ENCODE measurements at regions not wholly inside any gene's neighbourhood (a gene's known extent, or its start where the extent isn't known, plus 50 kb on each side); places are given as distances from the start of the nearest gene placed in this dataset.

DNA sequence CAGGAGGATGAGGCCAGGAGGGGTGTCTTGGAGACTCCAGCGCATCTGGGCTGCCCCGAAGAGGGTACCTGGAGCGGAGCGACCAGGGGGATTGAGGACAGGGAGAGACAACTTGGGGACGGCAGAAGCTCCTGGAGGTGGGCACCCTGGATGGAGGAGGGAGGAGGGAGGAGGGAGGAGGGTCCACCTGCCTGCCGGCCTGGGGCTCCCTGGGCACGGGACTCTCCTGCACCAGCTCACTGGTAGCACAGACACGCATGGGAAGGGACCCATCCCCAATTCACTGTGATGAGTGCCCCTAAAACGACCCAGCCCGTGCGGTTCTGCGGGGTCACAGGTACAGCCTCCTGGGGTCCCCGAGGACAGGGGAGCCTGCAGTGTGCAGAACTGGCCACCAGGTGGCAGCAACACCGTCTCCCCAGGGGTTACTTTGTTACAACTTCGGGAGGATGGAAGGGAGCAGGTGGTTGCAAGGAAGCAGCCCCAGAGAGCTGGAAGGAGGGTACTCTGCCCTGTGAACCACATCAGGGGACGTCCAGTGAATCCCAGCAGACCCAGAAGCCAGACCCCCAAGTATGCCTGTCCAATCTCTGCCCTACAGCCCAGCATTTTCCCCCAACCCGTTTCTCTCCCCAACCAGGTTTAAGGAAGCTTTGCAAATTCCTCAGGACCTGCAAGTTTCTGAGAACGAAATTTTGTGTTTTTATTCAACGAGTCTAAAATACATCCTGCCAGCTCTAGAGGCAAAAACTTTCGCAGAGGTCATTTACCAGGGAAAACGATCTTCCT is 482.4 kb downstream of the NPHP4 start:
- peak; percentile 40 to 43 for DNase-seq

DNA sequence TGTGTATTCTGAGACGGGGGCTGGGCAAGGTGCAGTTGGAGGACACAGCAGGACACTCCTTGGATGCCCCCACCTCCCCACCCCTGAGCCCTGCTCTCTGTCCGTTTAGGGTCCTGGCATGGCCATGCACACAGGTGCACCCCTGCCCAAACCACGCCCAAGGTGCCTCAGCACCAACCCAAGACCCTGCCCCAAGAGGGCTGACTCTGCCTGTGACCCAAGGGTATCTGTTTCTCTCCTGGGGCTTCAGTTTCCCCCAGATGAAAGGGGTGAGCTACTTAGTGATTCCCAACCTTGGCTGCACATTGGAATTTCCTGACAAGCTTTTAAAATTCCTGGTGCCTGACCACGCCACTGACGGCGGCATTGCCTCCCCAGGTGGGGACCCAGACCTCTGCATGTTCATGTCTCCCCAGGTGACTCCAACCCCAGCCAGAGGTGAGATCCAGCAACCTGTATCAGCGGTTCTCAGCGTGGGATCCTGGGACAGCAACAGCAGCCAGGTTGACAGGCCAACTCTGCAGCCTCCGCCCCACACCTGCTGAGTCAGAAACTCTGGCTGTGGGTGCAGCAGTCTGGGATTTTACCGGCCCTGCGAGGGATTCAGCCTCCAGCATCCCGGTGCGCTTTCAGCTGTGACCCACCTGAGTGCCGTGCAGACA is 483.4 kb downstream of the NPHP4 start:
- no peak for DNase-seq

DNA sequence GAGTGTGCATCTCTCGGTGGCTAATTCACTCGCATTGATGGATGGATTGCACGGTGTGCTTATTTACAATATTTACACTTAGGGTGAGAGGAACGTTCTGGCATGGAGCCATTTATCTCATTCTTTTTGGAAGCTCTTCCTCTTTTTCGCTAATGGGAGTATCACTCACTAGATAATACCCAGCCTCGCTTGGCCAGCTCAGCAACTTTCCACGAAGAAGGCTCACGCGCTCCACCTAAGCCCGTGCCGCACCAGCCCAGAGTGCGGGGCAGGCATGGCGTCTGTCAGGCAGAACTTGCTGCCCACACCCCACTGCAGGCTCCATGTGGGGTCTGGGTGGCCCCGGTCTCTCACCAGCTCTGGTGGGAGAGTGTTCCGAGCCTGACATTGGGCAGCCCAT is 484.9 kb downstream of the NPHP4 start:
- DNase-seq = no peak

DNA sequence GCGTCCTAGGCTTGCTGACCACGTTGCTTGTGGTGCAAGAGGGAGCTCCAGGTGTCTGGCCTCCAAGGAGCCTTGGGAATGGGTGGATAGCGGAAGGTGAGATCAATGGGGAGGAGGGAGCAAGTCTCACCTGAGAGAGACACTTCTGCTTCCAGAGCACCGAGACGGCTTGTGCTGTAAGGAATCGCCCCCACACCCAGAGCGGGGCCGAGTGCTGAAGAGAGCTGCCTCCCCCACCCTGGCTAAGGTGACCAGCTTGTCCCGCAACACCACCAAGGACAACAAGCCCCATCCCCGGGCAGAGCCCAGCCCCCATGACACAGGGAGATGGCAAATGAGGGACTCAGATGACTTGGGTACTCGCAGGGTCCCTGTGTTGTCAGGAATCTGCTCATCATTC is 485.6 kb downstream of the NPHP4 start:
- DNase-seq = no peak

DNA sequence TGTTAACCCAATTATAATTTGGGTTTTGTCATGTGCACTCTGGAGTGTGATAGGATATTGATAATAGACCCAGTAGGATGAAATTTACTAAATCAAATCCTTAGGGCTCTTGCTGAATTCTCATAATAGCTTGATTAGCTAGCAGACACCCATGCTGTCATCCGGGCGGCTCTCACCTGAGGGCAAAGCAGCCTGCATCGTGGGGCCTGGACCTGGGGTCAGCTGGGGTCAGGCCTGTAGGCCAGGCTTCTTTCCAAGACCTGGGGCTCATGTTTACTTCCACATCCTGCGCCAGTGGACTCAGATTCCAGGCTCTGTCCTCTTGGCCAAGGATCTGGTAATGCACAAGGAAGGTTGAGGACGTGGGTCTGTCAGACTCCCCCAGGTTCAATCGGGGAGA is 486.3 kb downstream of the NPHP4 start:
- no peak for DNase-seq

DNA sequence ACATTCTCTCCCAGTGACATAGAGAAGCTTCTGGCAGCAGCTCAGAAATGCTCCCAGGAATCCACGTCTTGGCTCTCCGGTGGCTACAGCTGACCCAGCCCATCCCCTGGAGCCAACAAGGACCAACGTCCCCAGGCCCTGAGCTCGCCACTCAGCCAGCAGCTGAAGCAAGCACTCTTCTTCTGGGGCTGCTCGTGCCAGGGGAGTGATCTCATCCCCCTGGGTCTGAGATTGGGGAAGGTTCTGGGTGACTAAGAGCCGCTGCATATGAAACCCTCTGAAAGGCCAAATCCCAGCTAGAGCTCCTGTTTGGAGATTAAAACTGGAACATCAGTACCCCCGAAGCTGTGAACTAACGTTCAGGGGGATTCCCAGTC is 487.9 kb downstream of the NPHP4 start:
- no peak for DNase-seq

DNA sequence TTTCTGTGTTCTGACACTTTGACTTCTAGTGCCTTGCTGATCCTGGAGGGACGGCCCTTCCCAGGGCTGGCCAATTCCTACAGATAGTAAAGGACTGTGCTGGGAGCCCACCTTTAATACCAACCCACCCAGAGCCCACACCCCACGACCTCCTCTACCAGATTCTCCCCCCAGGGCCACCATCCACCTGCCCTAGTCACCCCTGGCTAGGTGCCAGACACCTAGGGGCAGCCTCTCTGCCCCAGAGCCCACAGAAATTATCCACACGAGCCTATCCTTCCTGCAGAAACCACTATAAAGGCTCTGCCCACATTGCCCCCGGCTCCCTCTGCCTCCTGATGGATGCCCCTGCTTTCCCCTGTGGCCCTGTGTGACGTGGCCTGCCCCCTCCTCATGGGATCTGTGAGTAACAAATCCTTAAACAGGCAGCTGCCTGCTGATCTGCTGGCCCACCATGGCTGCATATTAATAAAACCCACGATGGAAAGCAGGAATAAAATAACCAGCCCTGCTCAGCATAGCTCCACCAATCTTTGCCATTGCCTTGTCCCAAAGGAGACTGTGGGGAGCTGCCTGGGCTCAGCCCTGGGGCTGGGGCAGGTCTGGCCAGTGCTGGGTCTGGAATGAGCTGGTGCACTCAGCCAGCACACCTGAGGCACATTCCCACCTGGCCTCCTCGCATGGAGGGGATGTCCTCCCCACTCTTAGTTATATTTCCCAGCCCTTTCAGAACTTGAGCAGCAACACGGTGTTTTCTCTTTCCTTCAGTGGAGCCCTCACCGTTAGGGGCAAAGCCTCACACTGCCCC is 488.5 kb downstream of the NPHP4 start:
- no peak for DNase-seq

DNA sequence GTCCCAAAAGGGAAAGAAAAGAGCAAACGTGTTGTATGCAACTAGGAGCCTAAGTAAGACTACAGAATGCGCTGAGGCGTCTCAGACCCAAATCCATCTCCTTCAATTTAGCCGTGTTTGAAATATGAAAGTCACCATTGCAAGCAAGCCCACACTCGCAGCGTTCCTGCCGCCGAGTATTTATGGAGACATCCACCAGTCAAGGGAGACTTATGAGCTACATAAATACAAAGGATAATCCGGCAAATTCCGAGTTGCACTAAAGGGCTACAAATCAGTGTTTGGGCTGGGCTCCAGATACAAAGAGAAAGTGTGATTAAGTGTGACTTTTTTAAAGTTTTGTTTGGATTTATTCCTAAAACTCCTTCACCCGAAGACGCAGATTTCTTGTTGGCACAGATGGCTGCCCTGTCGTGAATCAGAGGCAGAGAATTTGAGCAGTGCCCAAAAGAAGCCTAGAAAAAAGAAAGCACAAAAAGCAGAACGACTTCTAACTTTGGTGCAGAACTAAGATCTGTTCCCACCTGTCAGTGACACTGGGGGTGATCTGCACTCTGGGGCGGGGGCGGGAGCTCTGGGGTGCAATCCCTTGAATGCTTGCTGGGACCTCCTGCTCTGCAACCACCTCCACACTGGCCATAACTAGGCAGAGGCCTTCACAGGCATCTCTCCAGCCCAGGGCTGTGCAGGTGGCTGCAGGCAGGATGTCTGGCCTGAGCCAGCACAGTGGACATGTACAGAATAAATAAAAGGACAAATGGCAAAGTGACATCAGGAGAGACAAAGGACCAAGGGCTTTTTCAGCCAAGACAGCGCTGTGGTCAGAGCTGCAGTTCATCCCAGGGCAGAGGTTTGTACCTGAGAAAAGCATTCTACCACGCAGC is 489.7 kb downstream of the NPHP4 start:
- no peak for DNase-seq

DNA sequence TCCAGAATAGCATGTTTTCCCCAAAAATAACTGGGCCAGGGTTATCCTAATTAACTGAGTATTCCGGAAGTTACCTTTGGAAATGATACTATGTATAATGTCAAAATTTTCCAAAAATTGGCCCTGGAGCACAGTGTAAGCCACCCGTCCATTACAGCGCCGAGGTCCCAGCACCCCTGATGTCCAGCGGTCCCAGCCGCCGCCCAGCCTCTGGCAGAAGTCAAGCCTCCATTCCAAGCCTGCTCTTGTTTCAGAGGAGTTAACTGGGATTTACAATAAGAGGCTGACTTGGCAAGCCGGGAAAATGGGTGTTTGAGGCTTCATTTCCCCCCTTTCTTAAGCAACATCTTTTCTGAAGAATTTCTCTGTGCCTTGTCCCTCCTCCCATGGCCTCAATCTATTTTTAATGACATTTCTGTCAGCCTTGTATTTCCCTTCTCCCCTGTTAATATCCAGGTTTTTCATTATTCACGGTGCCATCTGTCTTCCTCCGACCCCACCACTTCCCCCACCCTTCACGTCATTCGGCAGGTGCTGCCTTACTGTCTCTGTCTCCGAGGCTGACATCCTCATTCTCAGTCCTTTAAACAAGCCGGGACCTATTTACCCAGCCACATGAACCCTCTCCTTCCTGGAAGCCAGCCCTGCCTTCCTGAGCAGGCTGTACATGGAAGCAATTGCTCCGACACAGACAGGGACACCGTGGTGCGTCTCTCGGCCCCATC is 490.9 kb downstream of the NPHP4 start:
- no peak for DNase-seq

DNA sequence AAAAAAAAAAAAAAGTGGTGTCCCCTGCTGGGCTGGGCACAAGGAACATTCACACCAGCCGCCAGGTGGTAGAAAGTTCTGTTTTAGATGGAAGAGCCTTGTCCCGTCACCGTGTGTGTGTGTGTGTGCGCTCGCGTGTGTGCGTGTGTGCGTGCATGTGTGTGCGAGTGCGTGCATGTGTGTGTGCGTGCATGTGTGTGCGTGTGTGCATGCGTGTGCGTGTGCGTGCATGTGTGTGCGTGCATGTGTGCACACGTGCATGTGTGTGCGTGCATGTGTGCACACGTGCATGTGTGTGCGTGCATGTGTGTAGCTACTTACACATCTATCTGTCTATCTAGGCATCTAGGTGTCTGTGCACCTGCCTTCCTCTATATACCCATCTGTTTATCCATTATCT is 491.7 kb downstream of the NPHP4 start:
- no peak for DNase-seq

DNA sequence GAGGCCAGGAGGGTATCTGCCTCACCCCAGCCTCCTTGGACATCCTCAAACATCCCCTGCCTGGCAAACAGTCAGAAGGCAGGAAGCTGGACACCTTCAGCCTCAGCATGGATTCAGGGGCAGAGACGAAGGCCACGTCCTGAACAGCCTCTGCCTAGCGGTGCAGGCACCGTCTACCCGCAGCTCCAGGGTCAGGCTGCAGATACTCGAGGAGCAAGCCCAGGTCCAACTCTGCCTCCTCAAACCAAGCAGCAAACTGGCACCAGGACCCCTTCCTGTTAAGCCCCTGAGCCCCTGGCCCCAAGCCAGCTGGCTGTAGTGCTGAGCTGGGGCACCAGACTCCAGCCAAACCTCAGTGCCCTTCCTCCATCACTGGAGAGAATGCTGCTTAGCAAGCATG is 494.7 kb downstream of the NPHP4 start:
- no peak for DNase-seq

DNA sequence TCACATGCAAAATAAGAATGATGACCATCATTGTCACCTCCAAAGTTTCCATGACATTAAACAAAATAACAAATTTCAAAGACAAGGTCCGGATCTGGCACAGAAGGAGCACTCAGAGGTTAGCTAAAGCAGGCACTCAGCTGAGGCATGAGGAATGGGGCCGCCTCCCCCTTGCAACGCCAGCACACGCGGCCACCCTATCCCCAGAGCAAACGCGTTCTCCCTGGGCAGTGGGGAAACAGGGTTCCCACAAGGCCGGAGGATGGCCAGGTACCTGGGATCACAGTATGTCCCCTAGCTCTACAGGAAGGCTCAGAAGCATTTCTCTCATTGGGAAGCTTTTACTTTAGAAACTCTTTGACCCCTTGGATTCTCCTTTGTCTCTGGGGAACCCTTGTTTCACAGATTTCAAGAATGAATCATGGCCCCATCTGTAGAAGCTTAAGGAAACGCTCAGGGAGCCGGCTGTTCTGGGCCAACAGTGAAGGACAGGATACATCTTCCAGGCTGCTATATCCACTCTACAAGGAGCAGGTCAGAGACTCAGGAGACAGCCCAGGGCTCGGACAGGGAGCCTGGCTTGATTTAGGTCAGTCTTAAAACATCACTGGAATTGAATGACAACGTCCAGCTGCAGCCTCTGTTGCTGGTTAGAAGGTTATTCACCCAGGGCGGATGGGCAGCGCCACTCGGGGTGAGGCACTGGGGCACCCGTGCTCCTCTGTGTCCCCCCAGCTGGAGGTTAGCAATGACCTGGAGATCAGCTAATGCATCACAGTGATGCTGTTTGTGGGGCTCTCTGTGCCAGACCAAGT is 496.4 kb downstream of the NPHP4 start:
- no peak for DNase-seq

DNA sequence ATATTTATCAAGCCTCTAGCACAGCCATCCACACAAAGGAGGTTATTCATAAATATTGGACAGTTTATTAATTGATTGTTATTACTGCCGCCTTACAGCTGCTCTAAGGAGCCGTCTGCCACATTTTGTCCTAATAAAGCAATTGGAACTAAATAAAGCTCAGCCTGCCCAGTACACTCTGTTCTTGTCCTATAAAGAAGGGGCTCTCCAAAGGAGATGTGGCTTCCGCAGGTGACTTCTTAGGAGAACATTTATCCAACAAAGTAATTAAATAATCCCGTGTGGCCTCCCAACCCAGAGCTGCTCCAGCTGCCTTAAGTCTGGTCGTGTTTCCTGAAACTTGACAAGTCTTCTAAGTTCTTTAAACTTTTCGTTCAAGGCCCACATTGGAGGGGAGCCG is 497.7 kb downstream of the NPHP4 start:
- DNase-seq = no peak

DNA sequence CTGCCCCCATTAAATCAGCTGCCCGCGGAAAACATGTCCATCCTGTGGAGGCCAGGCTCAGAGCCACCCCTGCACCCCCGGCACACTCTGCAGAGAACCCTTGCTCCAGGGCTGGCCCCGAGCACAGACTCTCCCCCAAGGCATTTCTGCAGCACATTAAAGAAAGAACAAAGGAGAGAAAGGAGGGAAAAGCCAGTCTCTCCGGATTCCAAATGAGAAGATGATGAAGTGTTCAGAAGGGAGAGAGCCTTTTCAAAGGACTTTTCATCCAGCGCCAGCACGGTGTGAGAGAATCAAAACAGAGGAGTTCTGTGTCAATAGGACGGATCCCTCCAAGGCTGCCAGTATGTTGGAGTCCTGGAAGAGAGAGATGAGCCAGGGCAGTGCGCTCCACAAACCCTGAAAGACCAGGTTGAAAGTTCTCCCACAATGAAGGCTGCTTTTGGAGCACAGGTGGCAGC is 498.3 kb downstream of the NPHP4 start:
- no peak for DNase-seq

DNA sequence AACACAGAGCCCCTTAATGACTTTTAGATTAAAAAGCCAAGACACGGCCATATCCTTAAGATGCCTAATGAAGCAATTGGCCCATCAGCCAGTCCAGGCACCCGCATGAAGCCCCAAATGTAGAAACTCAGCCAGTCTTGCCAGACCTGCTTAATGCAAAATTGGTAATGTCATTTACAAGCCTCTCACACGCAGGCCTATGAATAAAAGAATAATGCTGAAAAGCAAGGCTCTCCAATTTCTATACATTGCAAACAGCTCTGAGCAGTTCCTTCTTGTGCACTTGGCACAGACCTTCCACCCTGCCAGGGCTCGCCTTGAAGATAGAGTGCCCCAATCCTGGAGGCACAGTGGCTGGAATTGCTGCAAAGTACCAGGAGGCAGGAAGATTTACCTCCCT is 498.9 kb downstream of the NPHP4 start:
- DNase-seq = no peak

DNA sequence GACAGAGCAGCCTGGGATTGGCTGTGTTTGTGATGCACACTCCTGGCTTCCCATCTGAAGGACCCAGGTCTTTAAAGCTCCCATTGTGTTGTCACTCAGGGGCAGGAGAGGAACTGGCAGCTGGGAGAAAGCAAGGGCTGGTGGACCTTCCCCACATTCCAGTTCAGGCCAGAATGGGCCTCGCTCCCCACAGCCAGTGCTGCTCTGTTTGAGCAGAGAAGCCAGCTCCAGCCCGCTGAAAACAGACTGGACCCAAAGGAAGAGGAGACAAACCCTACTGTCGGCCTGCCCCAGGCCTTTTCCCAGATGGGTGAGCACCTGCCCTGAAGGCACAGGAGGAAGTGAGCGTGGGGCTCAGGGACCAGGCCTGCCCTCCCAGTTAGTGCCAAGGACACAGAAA is 499.4 kb downstream of the NPHP4 start:
- no peak for DNase-seq

DNA sequence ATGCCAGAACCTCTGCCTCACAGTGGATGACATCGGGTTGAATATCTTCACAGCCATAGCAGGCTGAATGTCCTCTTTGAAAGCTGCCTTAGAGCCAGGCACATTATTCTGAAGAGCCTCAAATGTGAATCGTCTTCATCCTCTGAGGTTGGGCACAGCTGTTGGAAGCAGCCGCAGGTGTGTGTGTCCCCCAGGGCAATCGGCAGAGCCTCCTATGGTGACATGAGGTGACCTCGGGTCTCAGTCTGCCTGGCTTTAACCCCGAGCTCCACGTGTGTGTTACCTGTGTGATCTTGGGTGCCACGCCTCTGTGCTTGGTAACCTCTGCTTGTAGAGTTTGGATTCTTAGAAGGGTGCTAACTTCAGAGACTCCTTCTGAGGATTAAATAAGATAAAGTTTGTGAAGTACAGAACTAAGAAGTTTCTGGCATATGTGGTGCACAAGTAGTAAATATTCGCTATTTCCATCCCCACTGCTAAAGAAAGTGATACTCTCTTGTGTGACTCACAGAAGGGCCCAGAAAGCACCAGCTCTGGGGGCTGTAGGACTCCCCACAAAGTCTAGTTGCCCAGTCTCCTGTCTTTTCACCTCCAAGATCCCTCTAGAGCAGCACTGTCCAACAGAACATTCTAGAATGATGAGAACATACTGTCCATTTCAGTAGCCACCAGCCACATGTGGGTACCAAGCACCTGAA is 500.9 kb downstream of the NPHP4 start:
- DNase-seq = no peak

DNA sequence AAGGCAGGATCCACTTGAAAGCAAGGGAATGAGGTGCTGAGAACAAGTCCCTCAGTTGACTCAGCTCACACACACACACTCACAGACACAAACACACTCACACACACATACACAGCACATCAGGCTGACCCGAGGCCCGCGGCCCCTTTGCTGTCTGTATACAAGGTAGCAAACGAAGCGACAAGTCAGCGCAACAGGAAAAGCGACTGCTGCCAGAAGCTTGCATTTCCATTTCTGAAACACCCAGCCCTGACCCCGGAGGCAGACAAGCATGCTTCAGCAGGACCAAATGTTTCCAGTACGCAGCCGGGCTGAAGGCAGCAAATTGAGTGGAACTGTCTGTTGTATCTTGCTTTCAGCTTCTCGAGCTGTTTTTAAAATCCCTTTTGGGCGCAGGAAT is 501.6 kb downstream of the NPHP4 start:
- DNase-seq = no peak

DNA sequence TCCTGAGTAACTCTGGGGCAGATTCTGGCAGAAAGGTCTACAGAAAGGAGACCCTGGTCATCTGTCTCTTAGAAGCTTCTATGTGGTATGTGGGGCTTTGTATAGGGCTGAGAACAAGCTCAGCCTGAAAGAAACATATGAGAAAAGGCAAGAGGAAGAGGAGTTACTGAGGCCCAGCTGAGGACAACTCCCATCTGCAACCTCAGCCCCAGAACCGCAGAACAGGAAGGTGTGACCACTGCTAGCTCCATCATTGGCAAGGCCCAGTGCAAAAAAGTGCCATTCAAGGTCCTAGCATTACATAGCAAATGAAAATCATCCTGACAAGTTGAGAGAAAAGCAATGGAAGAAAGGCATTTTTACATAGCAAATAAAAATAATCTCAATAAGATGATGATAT is 503.8 kb downstream of the NPHP4 start:
- DNase-seq = no peak

DNA sequence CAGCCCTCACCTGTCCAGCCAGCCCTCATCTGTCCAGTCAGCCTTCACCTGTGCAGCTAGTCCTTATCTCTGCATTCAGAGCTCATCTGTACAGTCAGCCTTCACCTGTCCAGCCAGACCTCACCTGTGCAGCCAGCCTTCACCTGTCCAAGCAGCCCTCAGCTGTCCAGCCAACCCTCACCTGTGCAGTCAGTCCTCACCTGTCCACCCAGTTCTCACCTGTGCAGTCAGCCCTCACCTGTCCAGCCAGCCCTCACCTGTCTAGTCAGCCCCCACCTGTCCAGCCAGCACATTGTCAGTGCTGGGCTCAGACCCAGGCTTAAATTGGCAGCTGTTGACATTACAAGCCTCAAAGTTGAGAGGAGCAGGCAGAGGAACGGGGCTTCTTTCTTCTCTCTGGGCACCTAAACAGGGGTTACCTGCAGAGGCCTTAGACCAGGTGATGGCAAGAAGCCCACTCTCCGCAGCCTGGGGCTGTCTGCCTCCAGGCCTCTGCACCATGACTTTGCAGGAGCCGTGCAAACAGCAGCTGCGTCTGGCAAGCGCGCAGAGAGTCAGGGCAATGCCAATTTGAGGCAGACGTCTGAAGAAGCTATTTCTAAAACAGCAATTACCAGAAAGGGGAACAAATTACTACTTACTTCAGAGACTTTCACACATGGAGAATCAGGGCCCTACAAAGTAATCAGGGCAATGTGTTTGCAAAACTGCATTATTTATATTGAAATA is 506.1 kb downstream of the NPHP4 start:
- DNase-seq = no peak

Measured in Kasumi-1 (cell line).